GM12891 (cell line): ENCODE measurements at regions not wholly inside any gene's neighbourhood (a gene's known extent, or its start where the extent isn't known, plus 50 kb on each side); places are given as distances from the start of the nearest gene placed in this dataset.

Source experiments
- DNase-seq: peaks from one replicate; pipeline ENCODE4 v3.0.0; 2011; ENCODE audit warnings: low spot score; ENCODE audit not compliant: insufficient read length
- FAIRE-seq: peaks from 2 replicates; lab custom pipeline; 2011; peaks lifted over from hg19 to GRCh38; lab: Jason Lieb, UNC
- PAX5 ChIP-seq: IDR thresholded peaks from 2 replicates; pipeline ENCODE4 v1.6.1; 2011; ENCODE audit warnings: low read length, moderate library complexity, mild to moderate bottlenecking; ENCODE audit not compliant: insufficient read depth, severe bottlenecking
- POLR2A ChIP-seq: IDR thresholded peaks from 2 replicates; pipeline ENCODE4 v1.6.1; 2011; ENCODE audit warnings: low read depth, low read length, control low read depth
- POLR2AphosphoS5 ChIP-seq: IDR thresholded peaks from 2 replicates; pipeline ENCODE4 v1.6.1; 2011; ENCODE audit warnings: low read depth, low read length, control low read depth
- POU2F2 ChIP-seq: IDR thresholded peaks from 2 replicates; pipeline ENCODE4 v1.6.1; 2011; ENCODE audit warnings: low read depth, mild to moderate bottlenecking, control low read depth, low read length, moderate library complexity
- SPI1 ChIP-seq: IDR thresholded peaks from 2 replicates; pipeline ENCODE4 v1.6.1; 2011; ENCODE audit warnings: low read depth, low read length, control low read depth
- TAF1 ChIP-seq: IDR thresholded peaks from 2 replicates; pipeline ENCODE4 v1.6.1; 2011; ENCODE audit warnings: low read depth, low read length, control low read depth

- no peak for DNase-seq
- no peak for TF ChIP-seq POU2F2
- no peak for TF ChIP-seq TAF1
- no peak for TF ChIP-seq POLR2AphosphoS5
- TF ChIP-seq POLR2A: no peak
- TF ChIP-seq PAX5: no peak
- TF ChIP-seq SPI1: no peak
- FAIRE-seq: no peak
These were observed 193.8 kb downstream of the ABHD5 start for GRCh38 chr3:43884581-43884980.

GRCh38 chr3:43885908-43886618 lies 195.3 kb downstream of the ABHD5 start:
- DNase-seq (no peak), FAIRE-seq (no peak)
- no peak for TF ChIP-seq POLR2AphosphoS5
- no peak for TF ChIP-seq PAX5
- TF ChIP-seq SPI1: no peak
- TF ChIP-seq POU2F2: no peak
- no peak for TF ChIP-seq TAF1
- no peak for TF ChIP-seq POLR2A

GRCh38 chr3:43892061-43892460 lies 201.3 kb downstream of the ABHD5 start:
- FAIRE-seq: no peak
- no peak for DNase-seq
- TF ChIP-seq SPI1 (no peak), TAF1 (no peak), PAX5 (no peak), POLR2A (no peak), POLR2AphosphoS5 (no peak), POU2F2 (no peak)

- TF ChIP-seq POLR2AphosphoS5 (no peak), SPI1 (no peak), TAF1 (no peak), PAX5 (peak; percentile 88), POU2F2 (peak; percentile 41; the same call in 1 of the 2 replicates), POLR2A (no peak)
- DNase-seq (peak; percentile 41), FAIRE-seq (peak; percentile 95)
These were observed 201.8 kb downstream of the ABHD5 start for GRCh38 chr3:43892526-43892925.

GRCh38 chr3:43893727-43894126 lies 203.0 kb downstream of the ABHD5 start:
- TF ChIP-seq SPI1: no peak
- no peak for TF ChIP-seq TAF1
- no peak for TF ChIP-seq PAX5
- TF ChIP-seq POLR2AphosphoS5: no peak
- no peak for TF ChIP-seq POU2F2
- TF ChIP-seq POLR2A: no peak
- peak; percentile 23 for FAIRE-seq
- no peak for DNase-seq

GRCh38 chr3:43894176-43895049 lies 203.7 kb downstream of the ABHD5 start:
- DNase-seq (no peak), FAIRE-seq (peak; percentile 91)
- TF ChIP-seq TAF1 (no peak), POLR2A (no peak), POLR2AphosphoS5 (no peak)

GRCh38 chr3:43895573-43895972 lies 204.8 kb downstream of the ABHD5 start:
- DNase-seq (no peak), FAIRE-seq (no peak)
- TF ChIP-seq POLR2A (no peak), POLR2AphosphoS5 (no peak), POU2F2 (no peak), PAX5 (no peak), TAF1 (no peak), SPI1 (no peak)

- FAIRE-seq (no peak), DNase-seq (no peak)
- no peak for TF ChIP-seq POLR2A
These were observed 211.7 kb downstream of the ABHD5 start for GRCh38 chr3:43902415-43902814.

GRCh38 chr3:43905157-43905556 lies 214.4 kb downstream of the ABHD5 start:
- DNase-seq (no peak), FAIRE-seq (no peak)
- TF ChIP-seq POU2F2: no peak
- no peak for TF ChIP-seq TAF1
- TF ChIP-seq POLR2A: no peak
- no peak for TF ChIP-seq PAX5
- no peak for TF ChIP-seq POLR2AphosphoS5
- no peak for TF ChIP-seq SPI1

GRCh38 chr3:43906849-43907507 lies 216.2 kb downstream of the ABHD5 start:
- DNase-seq (no peak), FAIRE-seq (no peak)
- no peak for TF ChIP-seq TAF1
